ENCODE measurements at regions not wholly inside any gene's neighbourhood (a gene's known extent, or its start where the extent isn't known, plus 50 kb on each side); places are given as distances from the start of the nearest gene placed in this dataset.

DNA sequence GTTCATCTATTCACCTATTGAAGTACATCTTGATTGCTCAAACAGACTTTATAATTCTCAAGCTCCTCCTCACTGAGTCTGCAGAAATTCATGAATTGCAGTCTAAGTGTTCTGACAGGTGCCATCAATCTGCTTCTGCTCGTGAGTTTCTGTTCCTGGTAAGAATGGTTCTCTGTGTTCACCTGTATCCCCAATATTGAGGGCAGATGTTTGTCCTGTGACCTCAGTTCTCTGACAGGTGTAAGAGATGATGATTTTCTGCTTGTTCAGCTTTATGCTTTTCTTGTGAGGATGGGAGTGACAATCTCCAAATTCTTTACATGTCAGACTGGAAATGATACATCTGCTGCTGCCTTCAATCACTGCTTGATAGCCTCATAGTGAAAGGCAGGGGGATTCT is 736.9 kb upstream of the COBL start:
- TF ChIP-seq, protein P1, sequence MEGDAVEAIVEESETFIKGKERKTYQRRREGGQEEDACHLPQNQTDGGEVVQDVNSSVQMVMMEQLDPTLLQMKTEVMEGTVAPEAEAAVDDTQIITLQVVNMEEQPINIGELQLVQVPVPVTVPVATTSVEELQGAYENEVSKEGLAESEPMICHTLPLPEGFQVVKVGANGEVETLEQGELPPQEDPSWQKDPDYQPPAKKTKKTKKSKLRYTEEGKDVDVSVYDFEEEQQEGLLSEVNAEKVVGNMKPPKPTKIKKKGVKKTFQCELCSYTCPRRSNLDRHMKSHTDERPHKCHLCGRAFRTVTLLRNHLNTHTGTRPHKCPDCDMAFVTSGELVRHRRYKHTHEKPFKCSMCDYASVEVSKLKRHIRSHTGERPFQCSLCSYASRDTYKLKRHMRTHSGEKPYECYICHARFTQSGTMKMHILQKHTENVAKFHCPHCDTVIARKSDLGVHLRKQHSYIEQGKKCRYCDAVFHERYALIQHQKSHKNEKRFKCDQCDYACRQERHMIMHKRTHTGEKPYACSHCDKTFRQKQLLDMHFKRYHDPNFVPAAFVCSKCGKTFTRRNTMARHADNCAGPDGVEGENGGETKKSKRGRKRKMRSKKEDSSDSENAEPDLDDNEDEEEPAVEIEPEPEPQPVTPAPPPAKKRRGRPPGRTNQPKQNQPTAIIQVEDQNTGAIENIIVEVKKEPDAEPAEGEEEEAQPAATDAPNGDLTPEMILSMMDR (IDR thresholded peaks at IDR 0.05): no peak
- no peak for TF ChIP-seq POLR2A (IDR thresholded peaks at IDR 0.05)

Data from thyroid gland (tissue), 4 donors.